Colonic mucosa (tissue), 4 donors: ENCODE measurements at regions not wholly inside any gene's neighbourhood (a gene's known extent, or its start where the extent isn't known, plus 50 kb on each side); places are given as distances from the start of the nearest gene placed in this dataset.

Experiments used
- DNase-seq: peaks from one replicate; pipeline ENCODE4 v3.0.0-alpha.2; 2020
- H3K27ac ChIP-seq: fragments of 200-600 bp; one replicate; pipeline ENCODE4 v1.8.0; 2021
- H3K27me3 ChIP-seq: fragments of 200-600 bp; one replicate; pipeline ENCODE4 v1.8.0; 2021
- H3K36me3 ChIP-seq: fragments of 200-600 bp; one replicate; pipeline ENCODE4 v1.8.0; 2021
- H3K4me1 ChIP-seq: fragments of 200-600 bp; one replicate; pipeline ENCODE4 v1.8.0; 2021; ENCODE audit warnings: mild to moderate bottlenecking
- H3K4me3 ChIP-seq: fragments of 200-600 bp; one replicate; pipeline ENCODE4 v1.8.0; 2021
- H3K9ac ChIP-seq, 2 donors: one replicate each; pipeline ENCODE4 v1.7.0; 2013; ENCODE audit warnings: control low read depth in 2 of 2, low read depth in 2 of 2, low read length in 2 of 2
- H3K9me3 ChIP-seq: fragments of 200-600 bp; one replicate; pipeline ENCODE4 v1.8.0; 2021
- intact Hi-C: fragments of 100-400 bp; cut with DNase I; formaldehyde crosslinking; loops from one replicate; pipeline ENCODE4 v1.14.1; 2022
- TF ChIP-seq, protein P1 (sequence below): fragments of 200-600 bp; IDR thresholded peaks from one replicate; pipeline ENCODE4 v1.8.0; 2022; ENCODE audit warnings: antibody characterized with exemption, mild to moderate bottlenecking
- donor health status: healthy.
- donor health status: DM: no; HTN: no; CAD: no.
- donor health status: DM: no; HTN: no; CAD: no.

DNA sequence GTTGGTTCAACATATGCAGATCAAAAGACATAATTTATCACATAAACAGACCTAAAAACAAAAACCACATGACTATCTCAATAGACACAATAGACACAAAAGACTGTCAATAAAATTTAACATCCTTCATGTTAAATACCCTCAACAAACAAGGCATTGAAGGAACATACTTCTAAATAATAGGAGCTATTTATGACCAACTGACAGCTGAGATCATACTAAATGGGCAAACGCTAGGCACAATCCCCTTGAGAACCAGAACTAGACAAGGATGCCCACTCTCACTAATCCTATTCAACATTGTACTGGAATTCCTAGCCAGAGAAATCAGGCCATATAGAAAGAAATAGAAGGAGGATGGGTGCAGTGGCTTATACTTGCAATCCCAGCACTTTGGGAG is 50.3 kb upstream of the GLYAT start:
- H3K4me1 ChIP-seq = no peaks in the 10 kb centered on the region
- H3K9ac ChIP-seq = no peak overlapping the region
- intact Hi-C loops = loop anchor here (10.0 kb wide), 1 partner anchor 107 kb away; no protein-coding TSS in a partner anchor
- no peaks in the 10 kb centered on the region for H3K36me3 ChIP-seq
- TF ChIP-seq, protein P1, sequence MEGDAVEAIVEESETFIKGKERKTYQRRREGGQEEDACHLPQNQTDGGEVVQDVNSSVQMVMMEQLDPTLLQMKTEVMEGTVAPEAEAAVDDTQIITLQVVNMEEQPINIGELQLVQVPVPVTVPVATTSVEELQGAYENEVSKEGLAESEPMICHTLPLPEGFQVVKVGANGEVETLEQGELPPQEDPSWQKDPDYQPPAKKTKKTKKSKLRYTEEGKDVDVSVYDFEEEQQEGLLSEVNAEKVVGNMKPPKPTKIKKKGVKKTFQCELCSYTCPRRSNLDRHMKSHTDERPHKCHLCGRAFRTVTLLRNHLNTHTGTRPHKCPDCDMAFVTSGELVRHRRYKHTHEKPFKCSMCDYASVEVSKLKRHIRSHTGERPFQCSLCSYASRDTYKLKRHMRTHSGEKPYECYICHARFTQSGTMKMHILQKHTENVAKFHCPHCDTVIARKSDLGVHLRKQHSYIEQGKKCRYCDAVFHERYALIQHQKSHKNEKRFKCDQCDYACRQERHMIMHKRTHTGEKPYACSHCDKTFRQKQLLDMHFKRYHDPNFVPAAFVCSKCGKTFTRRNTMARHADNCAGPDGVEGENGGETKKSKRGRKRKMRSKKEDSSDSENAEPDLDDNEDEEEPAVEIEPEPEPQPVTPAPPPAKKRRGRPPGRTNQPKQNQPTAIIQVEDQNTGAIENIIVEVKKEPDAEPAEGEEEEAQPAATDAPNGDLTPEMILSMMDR = no peak
- DNase-seq = no peak
- H3K9me3 ChIP-seq = no peaks in the 10 kb centered on the region
- H3K27me3 ChIP-seq = no peaks in the 10 kb centered on the region
- H3K27ac ChIP-seq = no peak overlapping the region
- H3K4me3 ChIP-seq = no peak overlapping the region
